DOHH2 (cell line): ENCODE measurements at regions not wholly inside any gene's neighbourhood (a gene's known extent, or its start where the extent isn't known, plus 50 kb on each side); places are given as distances from the start of the nearest gene placed in this dataset.

Experiments
- H3F3A ChIP-seq: fragments of 200-600 bp; sonication (generic), shearing (Covaris generic); 2 replicates; pipeline ENCODE4 v1.6.0; 2016; ENCODE audit warnings: antibody characterized with exemption, mild to moderate bottlenecking; ENCODE audit not compliant: control insufficient read depth, insufficient read depth
- H3K27ac ChIP-seq: fragments of 200-600 bp; sonication (generic); 2 replicates; pipeline ENCODE4 v1.5.1; 2014; ENCODE audit warnings: low read depth, mild to moderate bottlenecking, low read length, moderate library complexity
- H3K27me3 ChIP-seq: fragments of 200-600 bp; sonication (generic); 2 replicates; pipeline ENCODE4 v1.6.1; 2014; ENCODE audit warnings: mild to moderate bottlenecking, low read length, mixed read lengths; ENCODE audit not compliant: control insufficient read depth
- H3K36me3 ChIP-seq: fragments of 200-600 bp; sonication (generic); 2 replicates; pipeline ENCODE4 v1.6.1; 2014; ENCODE audit warnings: mild to moderate bottlenecking, low read length, moderate library complexity, mixed read lengths; ENCODE audit not compliant: control insufficient read depth
- H3K4me1 ChIP-seq: fragments of 200-600 bp; sonication (generic); 2 replicates; pipeline ENCODE4 v1.6.1; 2014; ENCODE audit warnings: mild to moderate bottlenecking, low read length, mixed read lengths; ENCODE audit not compliant: control insufficient read depth
- H3K4me2 ChIP-seq: fragments of 200-600 bp; sonication (generic); 2 replicates; pipeline ENCODE4 v1.6.0; 2014; ENCODE audit warnings: mild to moderate bottlenecking, low read length, moderate library complexity
- H3K4me3 ChIP-seq: fragments of 200-600 bp; sonication (generic); 2 replicates; pipeline ENCODE4 v1.5.1; 2014; ENCODE audit warnings: mild to moderate bottlenecking, low read length, mixed read lengths
- H3K79me2 ChIP-seq: fragments of 200-600 bp; sonication (generic); 2 replicates; pipeline ENCODE4 v1.6.1; 2014; ENCODE audit warnings: mild to moderate bottlenecking, low read length, mixed read lengths; ENCODE audit not compliant: control insufficient read depth
- H3K9me2 ChIP-seq: fragments of 200-600 bp; sonication (generic); replicated peaks from 2 replicates; pipeline ENCODE4 v1.6.1; 2014; ENCODE audit warnings: mild to moderate bottlenecking, low read length, mixed read lengths; ENCODE audit not compliant: control insufficient read depth
- H3K9me3 ChIP-seq: fragments of 200-600 bp; sonication (generic); 2 replicates; pipeline ENCODE4 v1.6.1; 2014; ENCODE audit warnings: antibody characterized with exemption, low read length, mixed read lengths; ENCODE audit not compliant: control insufficient read depth, insufficient read depth
- H4K20me1 ChIP-seq: fragments of 200-600 bp; sonication (generic); 2 replicates; pipeline ENCODE4 v1.6.0; 2014; ENCODE audit warnings: low read depth, mild to moderate bottlenecking, antibody characterized with exemption, low read length, moderate library complexity; ENCODE audit not compliant: control insufficient read depth, insufficient read depth
- EZH2phosphoT487 ChIP-seq: fragments of 200-600 bp; sonication (generic); IDR thresholded peaks from 2 replicates; pipeline ENCODE4 v1.6.1; 2017; ENCODE audit warnings: borderline replicate concordance, mild to moderate bottlenecking, antibody characterized with exemption, low read length, moderate library complexity, mixed read lengths
- TF ChIP-seq, protein P1 (sequence below): fragments of 200-600 bp; sonication (generic); IDR thresholded peaks from one replicate; pipeline ENCODE4 v1.5.1; 2014; ENCODE audit warnings: antibody characterized with exemption, mild to moderate bottlenecking, low read depth, low read length; ENCODE audit not compliant: poor library complexity, severe bottlenecking

DNA sequence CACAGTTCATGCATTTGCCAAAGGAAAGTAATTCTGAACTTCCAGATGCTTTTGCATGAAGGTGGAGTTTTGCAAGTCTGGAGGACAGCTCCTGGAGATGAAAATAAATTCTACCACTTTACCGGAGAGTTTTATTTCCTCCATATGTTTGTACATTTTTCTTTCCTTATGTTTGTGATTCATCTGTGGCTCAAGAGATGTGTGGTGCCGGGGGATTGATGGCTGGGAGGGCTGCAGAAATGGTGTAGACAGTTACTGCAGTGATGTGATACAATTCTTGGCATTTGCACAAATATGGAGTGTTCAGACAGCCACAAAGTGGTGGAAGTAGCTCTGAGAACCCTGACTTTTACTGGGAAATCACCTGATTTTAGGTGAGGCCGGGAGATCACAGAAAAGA lies 58.5 kb upstream of the ASB17 start:
- Histone ChIP-seq H3K9me2 (no peaks in the 10 kb centered on the region), H3K4me2 (no peak overlapping the region), H3F3A (no peaks in the 10 kb centered on the region)

DNA sequence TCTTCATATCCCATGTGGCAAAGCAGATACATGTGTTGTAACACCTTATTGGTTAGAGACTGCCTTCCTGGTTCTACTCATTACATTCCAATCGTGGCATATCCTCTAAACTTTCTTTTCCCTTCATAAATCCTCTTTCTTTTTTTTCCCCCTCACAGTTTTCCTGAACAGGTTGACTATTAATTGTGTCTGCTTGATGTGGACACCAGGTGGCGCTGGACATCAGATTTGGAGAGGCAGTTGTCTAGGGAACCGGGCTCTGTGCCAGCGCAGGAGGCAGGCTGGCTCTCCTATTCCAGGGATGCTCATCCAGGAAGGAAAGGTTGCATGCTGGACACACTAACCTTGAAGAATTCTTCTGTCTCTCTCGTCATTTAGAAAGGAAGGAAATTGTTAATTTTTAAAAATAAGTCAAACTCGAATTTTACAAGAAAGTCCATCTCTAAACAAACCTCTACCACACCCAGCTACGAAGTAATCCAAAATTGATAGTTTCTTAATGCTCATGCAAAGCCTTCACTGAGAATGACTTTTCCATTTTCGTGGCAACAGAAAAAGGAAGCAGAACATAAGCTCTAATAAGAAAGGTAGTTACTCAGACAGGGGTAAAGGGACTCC lies 59.4 kb upstream of the ASB17 start:
- Histone ChIP-seq H3K27me3 (peaks cover 8% of the 10 kb centered on the region), H3K4me1 (no peaks in the 10 kb centered on the region), H3K9me3 (no peaks in the 10 kb centered on the region), H3K4me2 (no peak overlapping the region), H3K4me3 (no peak overlapping the region), H3K9me2 (no peaks in the 10 kb centered on the region), H4K20me1 (no peaks in the 10 kb centered on the region), H3K27ac (no peak overlapping the region), H3K79me2 (no peaks in the 10 kb centered on the region), H3F3A (no peaks in the 10 kb centered on the region), H3K36me3 (no peaks in the 10 kb centered on the region)
- no peak for TF ChIP-seq EZH2phosphoT487
- TF ChIP-seq, protein P1, sequence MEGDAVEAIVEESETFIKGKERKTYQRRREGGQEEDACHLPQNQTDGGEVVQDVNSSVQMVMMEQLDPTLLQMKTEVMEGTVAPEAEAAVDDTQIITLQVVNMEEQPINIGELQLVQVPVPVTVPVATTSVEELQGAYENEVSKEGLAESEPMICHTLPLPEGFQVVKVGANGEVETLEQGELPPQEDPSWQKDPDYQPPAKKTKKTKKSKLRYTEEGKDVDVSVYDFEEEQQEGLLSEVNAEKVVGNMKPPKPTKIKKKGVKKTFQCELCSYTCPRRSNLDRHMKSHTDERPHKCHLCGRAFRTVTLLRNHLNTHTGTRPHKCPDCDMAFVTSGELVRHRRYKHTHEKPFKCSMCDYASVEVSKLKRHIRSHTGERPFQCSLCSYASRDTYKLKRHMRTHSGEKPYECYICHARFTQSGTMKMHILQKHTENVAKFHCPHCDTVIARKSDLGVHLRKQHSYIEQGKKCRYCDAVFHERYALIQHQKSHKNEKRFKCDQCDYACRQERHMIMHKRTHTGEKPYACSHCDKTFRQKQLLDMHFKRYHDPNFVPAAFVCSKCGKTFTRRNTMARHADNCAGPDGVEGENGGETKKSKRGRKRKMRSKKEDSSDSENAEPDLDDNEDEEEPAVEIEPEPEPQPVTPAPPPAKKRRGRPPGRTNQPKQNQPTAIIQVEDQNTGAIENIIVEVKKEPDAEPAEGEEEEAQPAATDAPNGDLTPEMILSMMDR: peak; percentile 79

More for the DNA sequence above, 58.5 kb upstream of the ASB17 start:
- Histone ChIP-seq H3K4me3 (no peak overlapping the region), H3K36me3 (no peaks in the 10 kb centered on the region), H4K20me1 (no peaks in the 10 kb centered on the region), H3K79me2 (no peaks in the 10 kb centered on the region), H3K27ac (no peak overlapping the region), H3K9me3 (no peaks in the 10 kb centered on the region), H3K27me3 (peaks cover 8% of the 10 kb centered on the region), H3K4me1 (no peaks in the 10 kb centered on the region)
- TF ChIP-seq, protein P1: no peak
- TF ChIP-seq EZH2phosphoT487: no peak

DNA sequence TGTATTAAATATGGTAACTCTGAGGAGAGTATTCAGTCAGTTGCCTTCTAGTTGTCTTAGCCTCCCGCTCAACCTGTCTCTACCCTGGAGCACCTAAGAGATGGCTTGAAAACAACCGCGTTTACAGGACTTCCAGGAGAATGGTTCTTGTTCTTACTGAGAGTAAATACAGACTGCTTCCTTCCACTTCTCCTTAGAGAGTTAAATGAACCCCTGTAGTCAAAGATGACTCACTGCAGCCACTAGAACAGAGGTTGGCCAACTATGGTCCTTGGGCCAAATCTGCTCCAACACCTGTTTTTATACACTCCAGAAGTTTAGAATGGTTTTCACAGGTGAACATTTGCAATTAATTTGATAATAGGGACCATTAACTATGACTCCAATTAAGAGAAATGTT lies 60.1 kb upstream of the ASB17 start:
- TF ChIP-seq EZH2phosphoT487: no peak
- TF ChIP-seq, protein P1: no peak
- Histone ChIP-seq H3K9me2 (no peaks in the 10 kb centered on the region), H3K9me3 (no peaks in the 10 kb centered on the region), H3F3A (no peaks in the 10 kb centered on the region), H3K4me1 (no peaks in the 10 kb centered on the region), H3K79me2 (no peaks in the 10 kb centered on the region), H3K27me3 (peaks cover 8% of the 10 kb centered on the region), H3K27ac (no peak overlapping the region), H3K36me3 (no peaks in the 10 kb centered on the region), H3K4me3 (no peak overlapping the region), H4K20me1 (no peaks in the 10 kb centered on the region), H3K4me2 (no peak overlapping the region)
